NCI-H345 treated with DMSO at 0.1 percent for 48 hours (cell line): ENCODE measurements at regions not wholly inside any gene's neighbourhood (a gene's known extent, or its start where the extent isn't known, plus 50 kb on each side); places are given as distances from the start of the nearest gene placed in this dataset.
"Not testable (repeated sequence)": the region's sequence is repeated elsewhere in the genome, so short reads cannot be mapped to it uniquely, and the experiment has no call there.

Experiments
- DNase-seq: peaks from one replicate; lab custom pipeline; 2025; ENCODE audit not compliant: unreplicated experiment; lab: John Stamatoyannopoulos, UW

DNA sequence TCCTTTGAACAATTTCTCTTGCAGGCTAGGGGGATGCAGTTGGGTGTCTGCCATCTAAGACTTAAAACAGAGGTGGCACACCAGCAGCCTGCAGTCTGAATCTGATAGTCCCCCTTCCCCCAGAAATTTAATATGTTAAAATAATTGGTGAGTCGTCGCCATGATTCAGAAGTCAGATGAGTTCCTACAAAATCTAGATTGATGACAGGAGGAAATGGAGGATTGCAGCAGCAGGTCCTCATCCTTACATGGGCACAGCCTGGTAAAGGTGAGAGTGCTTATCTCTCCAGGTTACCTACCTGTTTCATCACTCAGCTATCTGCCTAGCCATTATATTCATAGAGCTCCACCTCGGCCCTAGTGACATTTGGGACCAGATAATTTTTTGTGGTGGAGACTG lies 112.3 kb downstream of the PCSK1 start:
- no peak for DNase-seq

DNA sequence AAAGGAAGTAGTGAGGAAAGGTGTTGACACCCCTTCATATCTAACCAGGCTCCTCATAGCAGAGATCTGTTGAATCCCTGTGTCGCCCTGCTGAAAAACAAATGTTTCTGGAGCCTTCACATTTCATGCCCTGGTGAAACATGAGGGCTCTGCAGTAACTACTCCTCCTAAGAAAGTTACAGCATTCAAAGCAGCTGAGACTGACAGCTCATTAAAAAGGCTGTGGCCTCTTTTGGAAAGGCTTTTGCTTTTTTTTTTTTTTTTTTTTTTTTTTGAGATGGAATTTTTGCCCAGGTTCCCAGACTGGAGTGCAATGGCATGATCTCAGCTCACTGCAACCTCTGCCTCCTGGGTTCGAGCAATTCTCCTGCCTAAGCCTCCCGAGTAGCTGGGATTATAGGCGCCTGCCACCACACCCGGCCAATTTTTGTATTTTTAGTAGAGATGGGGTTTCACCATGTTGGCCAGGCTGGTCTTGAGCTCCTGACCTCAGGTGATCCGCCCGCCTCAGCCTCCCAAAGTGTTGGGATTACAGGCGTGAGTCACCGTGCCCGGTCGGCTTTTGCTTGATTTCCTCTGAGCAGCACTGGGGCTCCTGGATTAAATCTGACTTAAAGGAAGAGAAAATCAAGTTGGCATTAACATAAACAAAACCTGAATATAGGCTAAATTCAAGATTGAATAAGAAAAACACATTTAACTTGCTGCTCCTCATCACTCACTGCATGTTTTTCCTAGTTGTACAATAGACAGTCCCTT lies 112.9 kb downstream of the PCSK1 start:
- not testable (repeated sequence) for DNase-seq

DNA sequence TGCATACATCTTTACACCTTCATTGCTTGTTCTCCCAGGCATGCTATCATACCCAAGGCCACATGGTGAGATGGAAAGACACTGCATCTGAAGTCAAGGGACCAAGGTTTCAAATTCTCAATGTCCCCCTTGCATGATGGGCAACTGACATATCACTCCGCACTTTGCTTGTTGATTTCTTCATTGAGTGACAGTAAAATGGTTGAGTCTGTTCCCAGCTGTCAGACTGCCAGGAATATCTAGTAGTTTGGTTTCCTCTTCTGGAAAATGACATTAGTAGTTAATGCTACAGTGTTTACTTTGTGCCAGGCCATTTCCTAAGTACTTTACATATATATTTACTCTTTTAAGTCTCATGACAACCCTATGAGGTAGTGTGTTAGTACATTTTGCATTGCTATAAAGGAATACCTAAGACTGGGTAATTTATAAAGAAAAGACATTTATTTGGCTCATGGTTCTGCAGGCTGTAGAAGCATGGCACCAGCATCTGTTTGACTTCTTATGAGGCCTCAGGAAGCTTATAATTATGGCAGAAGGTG lies 114.4 kb downstream of the PCSK1 start:
- DNase-seq, result peak; percentile 73

DNA sequence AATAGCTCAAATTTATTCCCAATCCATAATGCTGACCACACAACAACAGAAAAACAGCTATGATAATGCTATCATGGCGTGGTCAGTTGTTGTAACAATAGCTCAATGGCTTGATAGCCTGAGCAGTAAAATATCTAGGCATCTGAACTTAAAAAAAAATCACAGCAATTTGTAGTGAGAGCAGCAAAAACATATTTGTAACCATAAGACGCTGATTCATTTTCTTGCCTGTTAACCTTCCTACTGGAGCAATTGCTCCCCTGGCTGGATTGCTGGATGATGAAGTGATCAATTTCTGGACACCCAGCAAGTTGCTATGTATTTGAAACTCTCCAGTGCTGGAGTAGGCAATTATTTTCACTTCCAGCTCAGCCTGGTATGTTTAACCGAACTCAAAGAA lies 115.1 kb downstream of the PCSK1 start:
- DNase-seq, result no peak

DNA sequence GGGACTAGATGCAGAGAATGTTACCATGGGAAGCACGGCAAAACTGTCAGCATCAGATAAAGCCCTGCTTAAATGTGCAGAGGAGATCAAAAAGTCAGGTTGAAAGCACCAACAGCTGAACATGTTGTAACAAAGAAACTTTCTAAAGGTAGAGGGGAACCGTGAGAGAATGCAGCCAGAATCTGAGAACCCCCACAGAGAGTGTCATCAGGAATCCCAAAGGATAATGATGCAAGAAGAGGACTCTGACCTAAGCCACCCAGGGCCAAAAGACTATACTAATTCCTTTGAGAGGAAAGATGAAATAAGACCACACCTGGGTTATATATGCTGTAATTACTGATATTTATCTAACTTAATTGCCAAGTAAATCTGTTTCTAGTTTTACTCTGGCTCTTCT lies 116.6 kb downstream of the PCSK1 start:
- no peak for DNase-seq

DNA sequence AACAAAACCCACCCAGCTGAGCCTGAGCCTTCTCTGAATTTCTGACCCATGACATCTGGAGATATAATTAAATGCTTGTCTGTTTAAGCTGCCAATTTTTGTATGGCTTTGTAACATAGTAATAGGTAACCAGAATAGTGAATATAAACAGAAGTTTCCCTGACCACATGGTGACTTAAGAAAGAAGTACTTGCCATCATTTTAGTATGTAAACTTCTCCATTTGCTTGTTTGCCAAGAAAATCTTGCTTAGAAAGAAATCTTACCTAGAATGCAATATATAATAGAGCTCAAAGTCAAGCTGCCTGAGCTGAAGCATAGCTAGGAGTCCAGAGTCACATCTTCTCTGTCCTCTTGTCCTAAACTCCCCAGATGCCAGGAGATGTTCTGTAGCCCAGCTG lies 117.0 kb downstream of the PCSK1 start:
- DNase-seq, result no peak

DNA sequence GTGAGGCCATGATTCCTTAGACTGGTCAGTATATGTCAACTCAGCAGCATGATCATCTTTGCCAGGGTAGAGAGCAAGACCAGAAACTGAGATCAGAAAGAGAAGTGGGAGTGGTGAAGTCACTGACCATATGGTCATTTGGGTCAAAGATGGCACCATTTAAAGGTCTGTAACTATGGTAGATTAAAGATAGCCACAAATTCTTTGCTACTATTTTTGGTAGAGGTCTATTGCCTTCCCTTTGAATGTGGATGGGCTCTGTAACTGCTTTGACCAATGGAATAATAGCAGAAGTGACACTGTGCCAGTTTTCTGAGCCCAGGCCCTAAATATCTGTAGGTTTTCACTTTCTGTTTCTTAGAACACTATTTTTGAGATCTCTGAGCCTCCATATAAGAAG lies 117.6 kb downstream of the PCSK1 start:
- no peak for DNase-seq

DNA sequence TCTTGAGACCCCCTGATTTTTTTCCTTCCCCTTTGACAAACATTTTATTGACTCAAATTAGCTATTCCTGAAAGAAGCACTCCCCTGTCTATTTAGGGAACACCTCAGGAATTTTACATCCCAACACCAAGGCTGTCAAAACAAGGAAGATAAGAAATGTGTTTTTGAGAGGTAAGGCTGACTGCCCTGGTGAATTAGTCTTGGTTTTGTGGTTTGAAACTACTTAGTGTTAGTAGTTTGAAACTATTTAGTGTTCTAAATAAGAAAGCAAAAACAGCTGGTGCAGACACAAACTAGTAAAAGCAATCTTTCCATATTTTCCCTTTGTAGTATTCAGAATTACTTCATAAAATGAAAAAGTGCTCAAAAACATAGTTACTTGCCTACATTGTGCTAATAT lies 120.7 kb downstream of the PCSK1 start:
- no peak for DNase-seq

DNA sequence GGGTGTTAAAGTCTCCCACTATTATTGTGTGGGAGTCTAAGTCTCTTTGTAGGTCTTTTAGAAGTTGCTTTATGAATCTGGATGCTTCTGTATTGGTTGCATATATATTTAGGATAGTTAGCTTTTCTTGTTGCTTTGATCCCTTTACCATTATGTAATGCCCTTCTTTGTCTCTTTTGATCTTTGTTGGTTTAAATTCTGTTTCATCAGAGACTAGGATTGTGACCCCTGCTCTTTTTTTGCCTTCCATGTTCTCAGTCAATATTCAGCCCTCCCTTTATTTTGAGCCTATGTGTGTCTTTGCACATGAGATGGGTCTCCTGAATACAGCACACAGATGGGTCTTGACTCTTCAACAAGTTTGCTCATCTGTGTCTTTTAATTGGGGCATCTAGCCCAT lies 126.0 kb downstream of the PCSK1 start:
- not testable (repeated sequence) for DNase-seq

DNA sequence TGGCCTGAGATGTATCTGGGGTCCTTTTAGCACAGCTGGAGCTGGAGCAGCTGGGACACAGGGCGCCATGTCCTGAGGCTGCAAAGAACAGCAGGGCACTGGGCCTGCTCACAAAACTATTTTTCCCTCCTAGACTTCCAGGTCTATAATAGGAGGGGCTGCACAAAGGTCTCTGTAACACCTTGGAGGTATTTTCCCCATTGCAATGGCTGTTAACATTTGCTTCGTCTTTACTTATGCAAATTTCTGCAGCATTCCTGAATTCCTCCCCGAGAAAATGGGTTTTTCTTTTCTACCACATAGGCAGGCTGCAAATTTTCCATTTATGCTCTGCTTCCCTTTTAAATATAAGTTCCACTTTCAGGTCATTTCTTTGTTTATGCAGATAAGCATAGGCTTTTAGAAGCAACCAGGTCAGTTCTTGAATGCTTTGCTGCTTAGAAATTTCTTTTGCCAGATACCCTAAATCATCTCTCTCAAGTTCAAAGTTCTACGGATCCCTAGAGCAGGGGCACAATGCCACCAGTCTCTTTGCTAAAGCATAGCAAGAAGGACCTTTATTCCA lies 130.8 kb downstream of the PCSK1 start:
- DNase-seq, result no peak

DNA sequence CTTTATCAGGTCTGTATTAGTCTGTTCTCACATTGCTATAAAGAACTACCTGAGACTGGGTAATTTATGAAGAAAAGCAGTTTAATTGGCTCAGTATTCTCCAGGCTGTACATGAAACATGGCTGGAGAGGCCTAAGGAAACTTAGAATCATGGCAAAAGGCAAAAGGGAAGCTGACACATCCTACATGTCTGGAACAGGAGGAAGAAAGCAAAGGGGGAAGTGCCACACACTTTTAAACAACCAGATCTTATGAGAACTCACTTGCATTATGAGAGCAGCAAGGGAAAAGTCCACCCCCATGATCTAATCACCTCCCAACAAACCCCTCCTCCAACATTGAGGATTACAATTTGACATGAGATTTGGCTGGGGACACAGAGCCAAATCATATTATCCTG lies 132.1 kb downstream of the PCSK1 start:
- DNase-seq, result no peak

DNA sequence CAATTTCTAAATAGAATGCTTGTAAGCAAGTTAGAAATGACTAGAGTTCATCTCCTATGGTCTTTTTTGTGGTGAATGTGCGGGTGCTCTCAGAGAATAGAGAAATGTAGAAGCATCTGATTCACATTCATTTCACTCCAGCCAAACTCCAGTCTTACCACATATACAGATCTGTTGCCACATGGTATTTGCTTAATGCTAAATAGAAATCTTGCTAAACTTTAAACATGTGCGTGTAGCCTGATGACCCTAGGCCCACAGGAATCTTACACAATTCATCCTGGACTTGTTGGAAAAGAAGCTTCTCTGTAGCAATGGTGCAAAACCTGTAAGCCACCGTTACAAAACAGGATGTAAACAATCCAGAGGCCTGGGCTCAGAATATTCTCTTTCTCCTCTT lies 135.2 kb downstream of the PCSK1 start:
- DNase-seq, result no peak

DNA sequence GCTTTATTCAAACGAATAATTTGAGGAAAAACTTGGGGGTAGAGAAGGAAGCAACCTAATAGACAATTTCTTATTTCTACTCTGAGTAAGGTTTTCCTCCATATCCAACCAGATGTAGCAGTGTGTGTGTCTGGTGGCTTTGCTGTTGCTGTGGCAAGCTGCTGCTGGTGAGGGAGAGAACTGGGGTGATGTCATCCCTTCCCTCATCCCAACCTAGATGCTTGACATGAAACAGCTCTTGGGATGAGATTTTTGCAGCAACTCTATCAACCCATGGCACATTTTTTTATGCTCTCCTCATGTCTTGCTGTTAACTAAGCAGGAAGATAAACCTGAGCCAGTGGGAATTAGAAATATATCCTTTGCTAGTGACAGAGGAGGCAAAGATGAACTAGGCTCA lies 135.8 kb downstream of the PCSK1 start:
- no peak for DNase-seq

DNA sequence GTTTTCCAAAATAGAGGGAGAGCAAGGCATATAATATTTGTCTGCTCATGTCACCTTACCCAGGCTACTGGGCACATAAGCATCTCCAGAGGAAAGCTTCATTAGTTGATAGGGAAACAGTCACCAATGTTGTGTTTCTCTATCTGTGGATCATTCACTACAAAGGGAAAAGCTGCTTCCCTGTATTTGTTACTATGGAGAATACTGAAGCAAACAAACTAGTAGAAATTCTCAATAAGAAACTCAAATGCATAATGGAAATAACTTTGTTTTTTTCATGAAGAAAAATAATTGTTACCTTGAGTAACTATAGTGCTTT lies 138.2 kb downstream of the PCSK1 start:
- no peak for DNase-seq

DNA sequence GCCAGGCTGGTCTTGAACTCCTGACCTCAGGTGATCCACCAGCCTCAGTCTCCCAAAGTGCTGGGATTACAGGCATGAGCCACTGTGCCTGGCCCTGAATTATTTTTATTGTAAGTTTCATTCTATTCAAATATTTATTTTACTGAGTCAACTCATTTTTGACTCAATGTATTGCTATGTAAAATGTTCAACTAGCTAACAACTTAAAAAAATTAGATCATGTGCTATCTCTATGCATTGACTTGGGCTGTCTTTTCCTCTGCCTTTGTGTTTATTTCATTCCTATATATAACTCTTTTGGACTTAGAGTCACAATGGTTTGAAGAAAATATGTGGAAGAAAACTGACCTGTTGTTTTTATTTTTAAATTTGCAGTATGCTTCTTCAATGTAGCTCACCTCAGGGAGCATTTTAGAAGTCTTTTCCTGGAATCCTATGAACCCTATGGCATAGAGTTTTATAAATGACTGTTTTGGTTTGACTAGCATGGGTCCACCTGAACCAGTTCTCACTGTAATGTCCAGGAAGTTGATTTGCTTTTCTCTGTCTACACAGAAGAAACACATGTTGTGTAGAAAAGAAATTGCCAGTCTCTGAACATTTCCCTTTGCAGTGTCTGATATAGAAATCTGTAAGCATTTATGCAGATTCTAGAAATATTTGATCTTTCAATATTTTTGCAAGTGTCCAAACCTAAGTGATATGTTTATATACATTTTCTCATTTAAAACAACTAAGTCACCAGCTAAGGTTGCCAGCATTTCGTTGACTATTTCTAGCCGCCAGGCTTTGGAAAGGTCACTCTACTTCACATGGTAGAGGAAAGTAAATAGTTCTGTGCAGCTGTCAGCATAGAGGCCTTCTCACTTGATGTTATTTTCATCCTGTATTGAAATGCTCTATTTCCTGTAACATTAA lies 138.8 kb downstream of the PCSK1 start:
- no peak for DNase-seq

DNA sequence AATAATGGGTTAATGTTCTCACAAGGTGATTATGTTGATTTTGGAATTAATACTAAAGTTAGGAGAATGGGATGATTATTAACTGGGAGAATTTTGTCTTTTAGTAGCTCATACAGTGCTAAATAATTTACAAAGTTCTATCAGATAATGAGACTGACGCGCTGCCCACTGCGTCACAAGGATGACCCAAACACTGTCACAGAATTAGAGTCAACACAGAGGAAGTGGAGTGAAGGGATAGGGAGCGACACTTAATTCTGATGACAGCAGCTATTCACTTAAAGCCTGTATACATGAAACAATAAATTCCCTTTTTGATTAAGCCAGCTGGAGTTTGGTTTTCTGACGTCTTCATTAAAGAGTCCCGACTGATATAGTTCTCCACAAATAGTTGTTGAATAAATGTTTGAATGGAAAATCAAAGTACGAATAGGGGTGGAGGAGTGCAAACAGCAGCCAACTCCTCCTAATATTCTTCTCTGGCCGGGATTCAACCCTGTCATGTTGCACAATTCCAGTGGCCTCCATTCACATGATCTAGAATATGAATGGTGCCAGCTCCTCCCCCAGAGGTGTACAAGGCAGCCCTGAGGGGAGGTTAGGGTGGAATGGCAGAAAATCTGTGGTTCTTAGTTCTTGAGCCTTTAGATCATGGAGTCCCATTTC lies 140.3 kb downstream of the PCSK1 start:
- no peak for DNase-seq

DNA sequence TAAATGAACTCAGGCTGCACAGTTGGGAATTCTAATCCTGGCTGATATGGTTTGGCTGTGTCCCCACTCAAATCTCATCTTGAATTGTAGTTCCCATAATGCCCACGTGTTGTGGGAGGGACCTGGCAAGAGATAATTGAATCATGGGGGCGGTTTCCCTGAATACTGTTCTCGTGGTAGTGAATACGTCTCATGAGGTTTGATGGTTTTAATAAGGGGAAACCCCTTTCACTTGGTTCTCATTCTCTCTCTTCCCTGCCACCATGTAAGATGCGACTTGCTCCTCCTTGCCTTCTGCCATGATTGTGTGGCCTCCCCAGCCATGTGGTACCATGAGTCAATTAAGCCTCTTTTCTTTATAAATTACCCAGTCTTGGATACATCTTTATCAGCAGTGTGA lies 143.8 kb downstream of the PCSK1 start:
- not testable (repeated sequence) for DNase-seq

DNA sequence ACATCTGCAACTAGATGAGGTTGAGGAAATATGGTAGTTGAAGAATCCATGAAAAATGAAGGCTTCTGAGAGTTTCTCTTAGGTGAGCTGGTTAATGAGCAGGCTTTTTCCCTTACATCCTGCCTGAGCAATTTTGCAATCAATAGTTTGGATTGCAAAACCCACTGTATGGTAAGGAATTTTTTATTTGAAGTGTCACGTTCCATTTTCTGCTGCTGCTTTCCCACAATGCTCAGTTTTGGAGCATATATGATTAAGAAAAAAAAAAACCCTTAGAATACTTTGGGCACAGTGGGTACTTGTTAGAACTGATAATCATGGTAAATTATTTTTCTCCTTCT lies 144.2 kb downstream of the PCSK1 start:
- DNase-seq, result no peak

DNA sequence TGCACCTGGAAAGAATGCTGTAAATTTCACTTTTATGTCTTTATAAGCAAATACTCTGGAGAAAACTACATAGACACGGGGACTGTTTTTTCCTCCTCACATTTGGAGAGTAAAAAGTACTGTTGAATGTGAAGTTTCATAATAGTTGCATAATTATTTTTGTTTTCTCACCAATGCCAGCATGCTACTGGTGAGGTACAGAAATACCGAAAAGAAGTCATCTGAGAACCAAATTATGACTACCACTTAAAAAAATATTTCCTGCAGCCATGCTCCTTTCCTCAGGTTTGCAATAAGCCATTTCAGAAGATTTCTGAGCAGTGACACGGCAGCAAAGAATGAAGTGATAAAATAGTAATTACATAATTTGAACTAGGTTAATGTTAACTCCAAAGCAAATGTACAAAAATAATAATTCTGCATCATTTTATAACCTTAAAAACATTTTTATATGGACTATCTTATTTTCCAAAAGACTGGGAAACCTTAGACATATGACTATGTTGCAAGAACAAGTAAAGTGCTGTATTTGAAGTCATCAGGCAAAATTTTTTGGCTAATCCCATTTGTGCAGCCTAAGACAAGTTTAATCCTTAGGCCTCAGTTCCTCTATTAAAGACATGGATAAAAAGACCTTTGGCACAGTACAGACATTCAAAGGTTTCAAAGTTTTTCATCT lies 144.7 kb downstream of the PCSK1 start:
- DNase-seq, result no peak

DNA sequence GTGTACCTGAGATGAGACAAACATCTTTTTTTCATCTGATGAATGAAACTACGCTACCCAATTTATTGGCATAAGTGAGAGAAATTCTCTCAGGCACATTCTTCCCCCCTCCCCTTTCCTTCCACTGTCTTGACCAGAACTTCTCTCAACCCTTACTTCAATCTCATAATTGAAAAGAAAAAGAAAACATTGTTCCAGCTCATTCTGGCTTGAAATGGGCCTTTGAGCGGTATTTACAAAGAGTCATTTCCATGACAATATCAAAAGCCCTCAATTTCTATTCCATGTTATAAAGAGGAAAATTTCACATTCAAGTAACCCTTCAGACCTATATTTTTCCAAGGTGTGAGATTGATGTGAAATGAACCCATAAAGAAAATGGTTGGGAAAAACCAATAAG lies 145.9 kb downstream of the PCSK1 start:
- no peak for DNase-seq

DNA sequence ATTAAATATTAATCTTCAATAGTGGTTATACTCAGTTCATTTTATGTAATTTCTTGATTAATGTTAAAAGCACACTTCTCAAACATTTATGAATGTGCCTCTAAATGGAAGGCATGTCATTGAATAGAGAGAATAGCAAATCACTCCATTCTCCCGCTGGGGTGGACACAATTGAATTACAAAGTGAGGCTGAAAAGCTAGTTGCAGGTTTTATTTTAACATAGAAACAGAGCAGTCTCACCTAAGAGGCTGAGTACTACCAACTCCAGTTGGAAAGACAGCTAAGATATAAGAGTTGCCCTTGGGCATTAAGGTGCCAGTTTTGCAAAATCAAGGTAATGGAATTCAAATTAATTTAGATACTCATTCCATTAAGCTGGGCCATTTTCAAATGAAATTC lies 147.2 kb downstream of the PCSK1 start:
- no peak for DNase-seq
